ENCODE measurements at regions not wholly inside any gene's neighbourhood (a gene's known extent, or its start where the extent isn't known, plus 50 kb on each side); places are given as distances from the start of the nearest gene placed in this dataset.

DNA sequence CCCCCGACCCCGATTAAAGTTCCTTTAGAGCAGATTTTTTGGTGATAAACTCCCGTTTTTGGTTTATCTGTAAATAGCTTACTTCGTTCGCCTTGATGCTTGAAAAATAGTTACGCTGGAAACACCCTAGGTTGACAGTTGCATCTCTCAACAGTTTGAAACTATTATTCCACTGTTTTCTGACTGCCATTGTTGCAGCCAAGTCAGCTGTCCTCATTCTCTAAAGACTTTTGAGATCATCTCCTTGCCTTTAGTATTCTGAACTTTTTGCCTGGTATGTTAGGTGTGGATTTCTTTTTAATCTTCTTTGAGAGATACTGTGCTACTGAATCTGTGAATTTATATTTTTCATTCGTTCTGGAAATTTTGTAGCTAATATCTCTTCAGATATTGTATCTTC is 122.7 kb upstream of the NSMCE3 start:
- Histone ChIP-seq H3K4me3 (ENCODE audit: low read length) (no peak overlapping the region), H3K27ac (ENCODE audit: low read length) (no peak overlapping the region), H3K9ac (ENCODE audit: low read length) (no peak overlapping the region), H3K9me3 (ENCODE audit: control insufficient read depth, low read depth, low read length) (no peaks in the 10 kb centered on the region), H3K27me3 (ENCODE audit: control insufficient read depth, insufficient read depth, low read length) (no peaks in the 10 kb centered on the region), H3K36me3 (ENCODE audit: control insufficient read depth, low read depth, low read length) (no peaks in the 10 kb centered on the region), H3K4me1 (ENCODE audit: control insufficient read depth, low read depth, low read length) (no peaks in the 10 kb centered on the region)

- no peak overlapping the region for H3K4me3 ChIP-seq (ENCODE audit: low read length)
- no peak overlapping the region for H3K27ac ChIP-seq (ENCODE audit: low read length)
- no peaks in the 10 kb centered on the region for H3K9me3 ChIP-seq (ENCODE audit: control insufficient read depth, low read depth, low read length)
- H3K4me1 ChIP-seq (ENCODE audit: control insufficient read depth, low read depth, low read length), result no peaks in the 10 kb centered on the region
- H3K36me3 ChIP-seq (ENCODE audit: control insufficient read depth, low read depth, low read length), result no peaks in the 10 kb centered on the region
- no peak overlapping the region for H3K9ac ChIP-seq (ENCODE audit: low read length)
- no peaks in the 10 kb centered on the region for H3K27me3 ChIP-seq (ENCODE audit: control insufficient read depth, insufficient read depth, low read length)
These were observed 120.4 kb upstream of the NSMCE3 start for GRCh38 chr15:29390051-29390450.

DNA sequence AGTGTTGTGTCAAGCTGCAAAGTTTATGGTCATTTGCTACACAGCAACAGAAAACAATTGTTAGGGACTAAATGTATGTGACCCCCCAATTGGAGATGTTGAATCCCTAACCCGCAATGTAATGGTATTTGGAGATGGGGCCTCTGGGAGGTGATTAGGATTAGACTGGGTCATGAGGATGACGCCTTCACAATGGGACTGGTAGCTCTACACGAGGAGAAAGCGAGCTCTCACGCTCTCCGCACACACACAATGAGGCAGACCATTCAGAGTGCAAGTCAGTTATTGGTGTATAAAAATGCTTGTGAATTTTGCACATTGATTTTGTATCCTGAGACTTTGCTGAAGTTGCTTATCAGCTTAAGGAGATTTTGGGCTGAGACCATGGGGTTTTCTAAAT is 116.9 kb upstream of the NSMCE3 start:
- H3K9me3 ChIP-seq (ENCODE audit: control insufficient read depth, low read depth, low read length), result no peaks in the 10 kb centered on the region
- no peak overlapping the region for H3K4me3 ChIP-seq (ENCODE audit: low read length)
- H3K27ac ChIP-seq (ENCODE audit: low read length), result no peak overlapping the region
- H3K4me1 ChIP-seq (ENCODE audit: control insufficient read depth, low read depth, low read length), result no peaks in the 10 kb centered on the region
- H3K27me3 ChIP-seq (ENCODE audit: control insufficient read depth, insufficient read depth, low read length), result no peaks in the 10 kb centered on the region
- no peaks in the 10 kb centered on the region for H3K36me3 ChIP-seq (ENCODE audit: control insufficient read depth, low read depth, low read length)
- no peak overlapping the region for H3K9ac ChIP-seq (ENCODE audit: low read length)

DNA sequence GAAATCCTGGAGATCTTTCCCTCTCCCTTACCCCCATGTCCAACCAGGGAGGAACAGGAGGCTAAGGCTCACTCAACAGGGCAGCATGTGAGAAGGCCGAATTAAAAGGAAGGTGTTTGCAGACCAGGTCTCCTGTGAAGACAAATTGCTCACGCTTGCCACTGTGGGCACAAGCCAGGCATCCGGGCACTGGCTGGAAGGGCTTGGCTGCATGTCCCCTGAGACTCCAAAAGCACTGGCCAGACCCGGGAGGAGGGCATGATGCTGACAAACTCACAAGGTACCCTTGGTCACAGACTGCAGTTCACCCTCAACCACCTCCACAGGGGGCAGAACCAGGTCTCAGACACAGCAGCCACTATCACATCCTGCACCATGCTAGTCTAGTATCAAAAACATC is 113.7 kb upstream of the NSMCE3 start:
- Histone ChIP-seq H3K9ac (ENCODE audit: low read length) (no peak overlapping the region), H3K27me3 (ENCODE audit: control insufficient read depth, insufficient read depth, low read length) (no peaks in the 10 kb centered on the region), H3K36me3 (ENCODE audit: control insufficient read depth, low read depth, low read length) (no peaks in the 10 kb centered on the region), H3K4me3 (ENCODE audit: low read length) (no peak overlapping the region), H3K27ac (ENCODE audit: low read length) (no peak overlapping the region), H3K4me1 (ENCODE audit: control insufficient read depth, low read depth, low read length) (no peaks in the 10 kb centered on the region), H3K9me3 (ENCODE audit: control insufficient read depth, low read depth, low read length) (no peaks in the 10 kb centered on the region)

GRCh38 chr15:29382862-29383261 is 113.2 kb upstream of the NSMCE3 start:
- Histone ChIP-seq H3K27me3 (ENCODE audit: control insufficient read depth, insufficient read depth, low read length) (no peaks in the 10 kb centered on the region), H3K27ac (ENCODE audit: low read length) (no peak overlapping the region), H3K4me3 (ENCODE audit: low read length) (no peak overlapping the region), H3K36me3 (ENCODE audit: control insufficient read depth, low read depth, low read length) (no peaks in the 10 kb centered on the region), H3K9ac (ENCODE audit: low read length) (no peak overlapping the region), H3K4me1 (ENCODE audit: control insufficient read depth, low read depth, low read length) (no peaks in the 10 kb centered on the region), H3K9me3 (ENCODE audit: control insufficient read depth, low read depth, low read length) (no peaks in the 10 kb centered on the region)

DNA sequence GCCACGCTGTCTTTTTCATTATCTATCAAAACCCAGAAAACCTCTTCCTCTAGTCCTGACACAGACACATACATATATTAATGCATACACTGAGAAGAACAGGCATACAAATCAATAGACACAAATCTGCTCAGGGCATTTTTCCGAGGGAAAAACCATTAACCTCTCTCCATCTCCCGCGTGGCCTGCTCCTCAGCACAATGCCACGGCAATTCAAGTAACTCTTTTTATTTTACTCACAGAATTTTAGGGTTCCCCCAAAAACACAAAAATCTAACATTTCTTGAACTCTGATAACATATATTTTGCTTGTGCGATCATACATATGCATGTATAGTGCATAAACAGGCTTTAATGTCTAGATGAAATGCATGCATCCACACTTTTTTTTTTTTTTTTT is 110.8 kb upstream of the NSMCE3 start:
- no peak overlapping the region for H3K9ac ChIP-seq (ENCODE audit: low read length)
- no peaks in the 10 kb centered on the region for H3K36me3 ChIP-seq (ENCODE audit: control insufficient read depth, low read depth, low read length)
- no peak overlapping the region for H3K27ac ChIP-seq (ENCODE audit: low read length)
- no peaks in the 10 kb centered on the region for H3K9me3 ChIP-seq (ENCODE audit: control insufficient read depth, low read depth, low read length)
- peaks cover 4% of the 10 kb centered on the region for H3K4me1 ChIP-seq (ENCODE audit: control insufficient read depth, low read depth, low read length)
- H3K27me3 ChIP-seq (ENCODE audit: control insufficient read depth, insufficient read depth, low read length), result no peaks in the 10 kb centered on the region
- no peak overlapping the region for H3K4me3 ChIP-seq (ENCODE audit: low read length)

GRCh38 chr15:29379647-29380046 is 110.0 kb upstream of the NSMCE3 start:
- H3K27ac ChIP-seq (ENCODE audit: low read length), result no peak overlapping the region
- H3K36me3 ChIP-seq (ENCODE audit: control insufficient read depth, low read depth, low read length), result no peaks in the 10 kb centered on the region
- no peaks in the 10 kb centered on the region for H3K27me3 ChIP-seq (ENCODE audit: control insufficient read depth, insufficient read depth, low read length)
- H3K9me3 ChIP-seq (ENCODE audit: control insufficient read depth, low read depth, low read length), result no peaks in the 10 kb centered on the region
- H3K4me1 ChIP-seq (ENCODE audit: control insufficient read depth, low read depth, low read length), result peaks cover 4% of the 10 kb centered on the region
- H3K9ac ChIP-seq (ENCODE audit: low read length), result no peak overlapping the region
- H3K4me3 ChIP-seq (ENCODE audit: low read length), result no peak overlapping the region

DNA sequence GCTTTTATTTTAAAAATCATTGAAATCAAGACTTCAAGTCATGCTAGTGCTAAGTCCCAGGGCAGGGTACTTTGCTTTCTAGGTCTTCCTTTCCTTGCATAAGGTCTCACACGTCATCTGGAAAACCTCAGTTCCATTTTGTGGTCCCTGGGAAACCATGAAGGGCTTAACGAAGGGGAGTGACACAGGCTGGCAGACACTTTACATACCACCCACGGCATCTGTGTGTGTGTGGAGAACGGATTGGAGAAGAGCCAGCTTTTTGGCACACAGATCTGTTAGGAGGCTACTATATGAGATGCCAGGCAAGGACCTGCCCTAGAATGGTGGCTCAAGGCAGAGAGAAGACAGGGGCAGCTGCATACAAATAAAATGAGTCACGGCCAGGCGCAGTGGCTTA is 107.5 kb upstream of the NSMCE3 start:
- peaks cover 4% of the 10 kb centered on the region for H3K4me1 ChIP-seq (ENCODE audit: control insufficient read depth, low read depth, low read length)
- H3K9me3 ChIP-seq (ENCODE audit: control insufficient read depth, low read depth, low read length), result no peaks in the 10 kb centered on the region
- no peak overlapping the region for H3K4me3 ChIP-seq (ENCODE audit: low read length)
- no peak overlapping the region for H3K9ac ChIP-seq (ENCODE audit: low read length)
- H3K36me3 ChIP-seq (ENCODE audit: control insufficient read depth, low read depth, low read length), result no peaks in the 10 kb centered on the region
- no peaks in the 10 kb centered on the region for H3K27me3 ChIP-seq (ENCODE audit: control insufficient read depth, insufficient read depth, low read length)
- H3K27ac ChIP-seq (ENCODE audit: low read length), result no peak overlapping the region

- Histone ChIP-seq H3K36me3 (ENCODE audit: control insufficient read depth, low read depth, low read length) (no peaks in the 10 kb centered on the region), H3K4me1 (ENCODE audit: control insufficient read depth, low read depth, low read length) (peaks cover 4% of the 10 kb centered on the region), H3K9me3 (ENCODE audit: control insufficient read depth, low read depth, low read length) (no peaks in the 10 kb centered on the region), H3K4me3 (ENCODE audit: low read length) (no peak overlapping the region), H3K27ac (ENCODE audit: low read length) (no peak overlapping the region), H3K9ac (ENCODE audit: low read length) (no peak overlapping the region), H3K27me3 (ENCODE audit: control insufficient read depth, insufficient read depth, low read length) (no peaks in the 10 kb centered on the region)
These were observed 107.0 kb upstream of the NSMCE3 start for GRCh38 chr15:29376590-29376989.

GRCh38 chr15:29369261-29369660 is 99.6 kb upstream of the NSMCE3 start:
- H3K9me3 ChIP-seq (ENCODE audit: control insufficient read depth, low read depth, low read length), result peaks cover 11% of the 10 kb centered on the region
- no peaks in the 10 kb centered on the region for H3K36me3 ChIP-seq (ENCODE audit: control insufficient read depth, low read depth, low read length)
- no peak overlapping the region for H3K27ac ChIP-seq (ENCODE audit: low read length)
- H3K9ac ChIP-seq (ENCODE audit: low read length), result no peak overlapping the region
- H3K4me3 ChIP-seq (ENCODE audit: low read length), result no peak overlapping the region
- H3K4me1 ChIP-seq (ENCODE audit: control insufficient read depth, low read depth, low read length), result no peaks in the 10 kb centered on the region
- H3K27me3 ChIP-seq (ENCODE audit: control insufficient read depth, insufficient read depth, low read length), result no peaks in the 10 kb centered on the region

- H3K4me3 ChIP-seq (ENCODE audit: low read length), result no peak overlapping the region
- no peak overlapping the region for H3K27ac ChIP-seq (ENCODE audit: low read length)
- no peaks in the 10 kb centered on the region for H3K4me1 ChIP-seq (ENCODE audit: control insufficient read depth, low read depth, low read length)
- no peak overlapping the region for H3K9ac ChIP-seq (ENCODE audit: low read length)
- no peaks in the 10 kb centered on the region for H3K36me3 ChIP-seq (ENCODE audit: control insufficient read depth, low read depth, low read length)
- H3K9me3 ChIP-seq (ENCODE audit: control insufficient read depth, low read depth, low read length), result peaks cover 8% of the 10 kb centered on the region
- no peaks in the 10 kb centered on the region for H3K27me3 ChIP-seq (ENCODE audit: control insufficient read depth, insufficient read depth, low read length)
These were observed 94.9 kb upstream of the NSMCE3 start for GRCh38 chr15:29364426-29365078.

DNA sequence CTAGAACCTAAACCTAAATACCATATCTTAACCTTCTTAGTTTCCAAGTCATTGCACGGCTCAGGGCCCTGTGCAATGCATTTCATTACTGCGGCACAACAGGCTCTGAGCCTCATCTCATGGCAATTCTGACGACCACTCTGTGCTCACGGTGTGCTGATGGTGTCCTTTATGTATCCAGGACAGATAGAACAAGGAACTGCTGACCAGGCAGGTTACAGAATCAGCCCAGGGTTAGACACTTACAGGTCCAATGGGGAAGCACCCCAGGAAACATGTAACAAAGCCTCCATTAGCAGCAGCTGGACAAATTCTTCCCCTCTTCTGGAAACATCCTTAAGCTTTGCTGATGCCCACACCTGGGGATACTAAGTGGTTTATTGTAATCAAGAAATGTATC is 91.9 kb upstream of the NSMCE3 start:
- H3K27ac ChIP-seq (ENCODE audit: low read length), result no peak overlapping the region
- no peaks in the 10 kb centered on the region for H3K36me3 ChIP-seq (ENCODE audit: control insufficient read depth, low read depth, low read length)
- H3K9me3 ChIP-seq (ENCODE audit: control insufficient read depth, low read depth, low read length), result no peaks in the 10 kb centered on the region
- H3K9ac ChIP-seq (ENCODE audit: low read length), result no peak overlapping the region
- H3K4me1 ChIP-seq (ENCODE audit: control insufficient read depth, low read depth, low read length), result no peaks in the 10 kb centered on the region
- no peak overlapping the region for H3K4me3 ChIP-seq (ENCODE audit: low read length)
- H3K27me3 ChIP-seq (ENCODE audit: control insufficient read depth, insufficient read depth, low read length), result no peaks in the 10 kb centered on the region

Data from iPS-18a (cell line).